ENCODE measurements at regions not wholly inside any gene's neighbourhood (a gene's known extent, or its start where the extent isn't known, plus 50 kb on each side); places are given as distances from the start of the nearest gene placed in this dataset.

DNA sequence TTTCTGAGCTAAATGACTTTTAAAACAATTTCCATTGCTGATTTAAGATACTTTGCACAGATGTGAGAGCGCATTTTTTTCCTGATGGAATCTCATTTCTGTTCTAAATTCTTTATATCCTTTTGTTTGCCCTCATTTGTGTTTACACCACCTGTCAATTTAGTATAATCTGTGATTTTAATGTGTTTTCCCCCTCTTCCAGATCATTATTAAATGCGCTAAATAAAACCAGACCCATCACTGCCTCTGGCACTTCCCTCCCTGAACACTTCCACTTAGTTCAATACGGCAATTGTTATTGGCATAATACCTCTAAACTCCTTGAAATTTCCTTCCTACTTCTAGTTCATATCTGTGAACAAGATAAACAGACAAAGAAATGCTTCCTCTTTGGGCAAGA is 186.9 kb upstream of the ADGRL2 start:
- Histone ChIP-seq H3K9me3 (no peaks in the 10 kb centered on the region), H3K36me3 (ENCODE audit: control insufficient read depth, insufficient read depth, low read length) (no peaks in the 10 kb centered on the region), H3K4me1 (no peaks in the 10 kb centered on the region), H3K27me3 (replicated peaks; ENCODE audit: control insufficient read depth, insufficient read depth, low read length) (no peaks in the 10 kb centered on the region), H3K4me3 (ENCODE audit: low read depth, low read length) (no peak overlapping the region)
- ChIA-PET POLR2A (no interaction called here), CTCF (no interaction called here)
- TF ChIP-seq, protein P1, sequence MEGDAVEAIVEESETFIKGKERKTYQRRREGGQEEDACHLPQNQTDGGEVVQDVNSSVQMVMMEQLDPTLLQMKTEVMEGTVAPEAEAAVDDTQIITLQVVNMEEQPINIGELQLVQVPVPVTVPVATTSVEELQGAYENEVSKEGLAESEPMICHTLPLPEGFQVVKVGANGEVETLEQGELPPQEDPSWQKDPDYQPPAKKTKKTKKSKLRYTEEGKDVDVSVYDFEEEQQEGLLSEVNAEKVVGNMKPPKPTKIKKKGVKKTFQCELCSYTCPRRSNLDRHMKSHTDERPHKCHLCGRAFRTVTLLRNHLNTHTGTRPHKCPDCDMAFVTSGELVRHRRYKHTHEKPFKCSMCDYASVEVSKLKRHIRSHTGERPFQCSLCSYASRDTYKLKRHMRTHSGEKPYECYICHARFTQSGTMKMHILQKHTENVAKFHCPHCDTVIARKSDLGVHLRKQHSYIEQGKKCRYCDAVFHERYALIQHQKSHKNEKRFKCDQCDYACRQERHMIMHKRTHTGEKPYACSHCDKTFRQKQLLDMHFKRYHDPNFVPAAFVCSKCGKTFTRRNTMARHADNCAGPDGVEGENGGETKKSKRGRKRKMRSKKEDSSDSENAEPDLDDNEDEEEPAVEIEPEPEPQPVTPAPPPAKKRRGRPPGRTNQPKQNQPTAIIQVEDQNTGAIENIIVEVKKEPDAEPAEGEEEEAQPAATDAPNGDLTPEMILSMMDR (IDR thresholded peaks at IDR 0.05; ENCODE audit: insufficient read depth in 1 of 2, low read depth in 1 of 2, low read length in 1 of 2, severe bottlenecking in 1 of 2, unreplicated experiment in 1 of 2): no peak
- H3K9me3 Mint-ChIP-seq (ENCODE audit: unreplicated experiment): no peaks in the 10 kb centered on the region
- H3K27me3 Mint-ChIP-seq (ENCODE audit: insufficient read depth, unreplicated experiment): no peaks in the 10 kb centered on the region
- no peaks in the 10 kb centered on the region for H3K4me1 Mint-ChIP-seq (ENCODE audit: low read depth, unreplicated experiment)
- no peak overlapping the region for H3K4me3 Mint-ChIP-seq (ENCODE audit: unreplicated experiment)
- intact Hi-C loops (cut with micrococcal nuclease; ENCODE audit: unreplicated experiment): no loop called here
- no peak overlapping the region for H3K27ac Mint-ChIP-seq (ENCODE audit: unreplicated experiment)
- H3K36me3 Mint-ChIP-seq (ENCODE audit: insufficient read depth, unreplicated experiment): no peaks in the 10 kb centered on the region
- no TSS peak for BruUV-seq (replicated peaks)
- DNase-seq: no peak

DNA sequence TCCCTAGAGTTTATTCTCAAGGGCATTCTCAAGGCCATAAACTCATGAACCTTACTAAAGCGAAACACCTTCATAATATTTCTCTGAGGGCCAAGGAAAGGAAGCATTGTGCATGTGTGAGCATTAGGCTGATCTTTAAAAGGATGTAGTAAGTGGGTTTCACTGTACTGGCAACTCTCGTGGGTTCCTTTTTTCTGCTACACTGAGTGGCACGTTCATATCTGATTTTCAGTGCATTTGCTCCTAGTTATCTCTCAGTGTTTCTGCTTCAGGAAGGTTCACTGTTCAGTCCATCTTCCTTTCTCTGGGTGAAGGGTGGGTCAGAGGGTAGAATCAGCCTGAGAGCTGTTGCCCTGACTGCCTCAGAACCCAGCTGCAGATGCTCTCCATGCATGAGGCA is 192.8 kb upstream of the ADGRL2 start:
- H3K27me3 Mint-ChIP-seq (ENCODE audit: insufficient read depth, unreplicated experiment): no peaks in the 10 kb centered on the region
- POLR2A ChIA-PET: no interaction called here
- intact Hi-C loops (cut with micrococcal nuclease; ENCODE audit: unreplicated experiment): no loop called here
- no peaks in the 10 kb centered on the region for H3K4me1 ChIP-seq
- no peaks in the 10 kb centered on the region for H3K27me3 ChIP-seq (replicated peaks; ENCODE audit: control insufficient read depth, insufficient read depth, low read length)
- no peaks in the 10 kb centered on the region for H3K36me3 Mint-ChIP-seq (ENCODE audit: insufficient read depth, unreplicated experiment)
- TF ChIP-seq, protein P1 (IDR thresholded peaks at IDR 0.05; ENCODE audit: insufficient read depth in 1 of 2, low read depth in 1 of 2, low read length in 1 of 2, severe bottlenecking in 1 of 2, unreplicated experiment in 1 of 2): no peak
- no peaks in the 10 kb centered on the region for H3K36me3 ChIP-seq (ENCODE audit: control insufficient read depth, insufficient read depth, low read length)
- H3K4me3 Mint-ChIP-seq (ENCODE audit: unreplicated experiment): no peak overlapping the region
- H3K4me1 Mint-ChIP-seq (ENCODE audit: low read depth, unreplicated experiment): no peaks in the 10 kb centered on the region
- H3K9me3 ChIP-seq: no peaks in the 10 kb centered on the region
- CTCF ChIA-PET: no interaction called here
- no peak overlapping the region for H3K4me3 ChIP-seq (ENCODE audit: low read depth, low read length)
- BruUV-seq (replicated peaks): no TSS peak
- no peaks in the 10 kb centered on the region for H3K9me3 Mint-ChIP-seq (ENCODE audit: unreplicated experiment)
- no peak overlapping the region for H3K27ac Mint-ChIP-seq (ENCODE audit: unreplicated experiment)
- no peak for DNase-seq

DNA sequence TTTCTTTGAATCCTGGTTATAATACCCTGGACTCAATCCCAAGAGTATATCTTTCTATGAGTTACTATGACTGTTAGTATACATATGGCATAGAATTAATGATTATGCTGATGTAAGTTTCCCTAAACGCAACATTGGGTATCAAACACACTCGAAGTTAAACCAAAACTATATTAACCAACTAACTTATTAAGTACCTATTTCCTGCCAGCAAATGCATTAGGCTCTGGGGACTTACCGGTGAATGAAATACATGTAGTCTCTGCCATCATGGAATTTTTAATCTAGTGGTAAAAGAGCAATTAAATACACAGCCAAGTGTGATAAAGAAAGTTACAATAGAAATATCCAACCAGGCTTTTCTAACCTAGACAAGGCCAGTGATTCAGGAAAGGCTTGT is 193.6 kb upstream of the ADGRL2 start:
- H3K9me3 ChIP-seq: no peaks in the 10 kb centered on the region
- no peak for DNase-seq
- H3K4me3 ChIP-seq (ENCODE audit: low read depth, low read length): no peak overlapping the region
- Mint-ChIP-seq H3K27ac (ENCODE audit: unreplicated experiment) (no peak overlapping the region), H3K27me3 (ENCODE audit: insufficient read depth, unreplicated experiment) (no peaks in the 10 kb centered on the region), H3K36me3 (ENCODE audit: insufficient read depth, unreplicated experiment) (no peaks in the 10 kb centered on the region), H3K9me3 (ENCODE audit: unreplicated experiment) (no peaks in the 10 kb centered on the region), H3K4me3 (ENCODE audit: unreplicated experiment) (no peak overlapping the region), H3K4me1 (ENCODE audit: low read depth, unreplicated experiment) (no peaks in the 10 kb centered on the region)
- no peaks in the 10 kb centered on the region for H3K4me1 ChIP-seq
- POLR2A ChIA-PET: no interaction called here
- H3K27me3 ChIP-seq (replicated peaks; ENCODE audit: control insufficient read depth, insufficient read depth, low read length): no peaks in the 10 kb centered on the region
- intact Hi-C loops (cut with micrococcal nuclease; ENCODE audit: unreplicated experiment): no loop called here
- TF ChIP-seq, protein P1 (IDR thresholded peaks at IDR 0.05; ENCODE audit: insufficient read depth in 1 of 2, low read depth in 1 of 2, low read length in 1 of 2, severe bottlenecking in 1 of 2, unreplicated experiment in 1 of 2): no peak
- CTCF ChIA-PET: no interaction called here
- no TSS peak for BruUV-seq (replicated peaks)
- no peaks in the 10 kb centered on the region for H3K36me3 ChIP-seq (ENCODE audit: control insufficient read depth, insufficient read depth, low read length)

Measured in Caco-2 (cell line).